ENCODE measurements at regions not wholly inside any gene's neighbourhood (a gene's known extent, or its start where the extent isn't known, plus 50 kb on each side); places are given as distances from the start of the nearest gene placed in this dataset.
A peak's percentile ranks its signal among the peaks of the same experiment; 100 is the strongest.

GRCh38 chr9:589723-590122 is 251.8 kb upstream of the DMRT1 start:
- no peak overlapping the region for H2BK15ac ChIP-seq (ENCODE audit: low read depth, low read length)

More at GRCh38 chr9:589723-590122, 251.8 kb upstream of the DMRT1 start:
- Histone ChIP-seq H3K4me2 (ENCODE audit: low read depth, low read length) (no peak overlapping the region), H3K18ac (ENCODE audit: low read depth, low read length) (no peak overlapping the region), H3K9me3 (ENCODE audit: control insufficient read depth, insufficient read depth, low read length) (no peaks in the 10 kb centered on the region), H3K4ac (ENCODE audit: low read depth, low read length) (no peak overlapping the region), H2AK9ac (replicated peaks; ENCODE audit: low read depth, low read length, poor library complexity) (no peak overlapping the region), H3K79me1 (ENCODE audit: low read depth in 1 of 2, low read length in 2 of 2) (no peaks in the 10 kb centered on the region), H4K91ac (ENCODE audit: insufficient read depth, low read depth, low read length) (no peak overlapping the region), H3K56ac (ENCODE audit: extremely low read depth, insufficient read depth, low read length) (no peak overlapping the region), H2AK5ac (ENCODE audit: low read depth, low read length) (no peak overlapping the region), H3K23ac (ENCODE audit: low read depth, low read length) (no peak overlapping the region), H3K4me3 (ENCODE audit: insufficient read depth, low read depth, low read length) (no peak overlapping the region), H2AFZ (replicated peaks; ENCODE audit: low read length, poor library complexity) (no peak overlapping the region), H3K9ac (ENCODE audit: low read depth, low read length) (no peak overlapping the region), H4K8ac (ENCODE audit: low read depth in 2 of 2, low read length in 2 of 2) (no peak overlapping the region), H2BK20ac (ENCODE audit: low read depth, low read length) (no peak overlapping the region), H3K14ac (replicated peaks; ENCODE audit: low read depth, low read length) (no peak overlapping the region), H4K20me1 (ENCODE audit: insufficient read depth, low read length) (no peaks in the 10 kb centered on the region), H4K5ac (ENCODE audit: low read depth, low read length) (no peak overlapping the region), H2BK5ac (ENCODE audit: low read depth, low read length, poor library complexity, severe bottlenecking) (no peak overlapping the region), H3K4me1 (ENCODE audit: control insufficient read depth, insufficient read depth, low read length) (no peaks in the 10 kb centered on the region), H3K27ac (ENCODE audit: insufficient read depth, low read length) (no peak overlapping the region), H3K36me3 (ENCODE audit: control insufficient read depth, insufficient read depth, low read length) (no peaks in the 10 kb centered on the region), H2BK120ac (ENCODE audit: low read depth, low read length) (no peak overlapping the region), H3K9me1 (ENCODE audit: insufficient read depth, low read length) (no peaks in the 10 kb centered on the region), H3K27me3 (ENCODE audit: control insufficient read depth, insufficient read depth, low read length) (peaks cover 4% of the 10 kb centered on the region)
- TF ChIP-seq USF2 (IDR thresholded peaks at IDR 0.05; ENCODE audit: low read depth, low read length) (no peak), CHD1 (IDR thresholded peaks at IDR 0.05; ENCODE audit: low read depth, low read length) (no peak), RCOR1 (IDR thresholded peaks at IDR 0.05; ENCODE audit: insufficient replicate concordance, low read length) (no peak), BHLHE40 (IDR thresholded peaks at IDR 0.05; ENCODE audit: low read depth, low read length) (no peak), POLR2A (IDR thresholded peaks at IDR 0.05; ENCODE audit: low read depth, low read length) (no peak), MAFK (IDR thresholded peaks at IDR 0.05; ENCODE audit: low read depth, low read length) (no peak), SMC3 (IDR thresholded peaks at IDR 0.05; ENCODE audit: low read depth, low read length) (no peak), RFX5 (IDR thresholded peaks at IDR 0.05; ENCODE audit: low read depth, low read length) (no peak), CEBPB (IDR thresholded peaks at IDR 0.05; ENCODE audit: low read depth, low read length) (no peak), RAD21 (IDR thresholded peaks at IDR 0.05; ENCODE audit: low read length) (no peak), ELK1 (IDR thresholded peaks at IDR 0.05; ENCODE audit: borderline replicate concordance, low read depth, low read length) (no peak), FOS (IDR thresholded peaks at IDR 0.05; ENCODE audit: low read depth, low read length) (no peak), MAZ (IDR thresholded peaks at IDR 0.05; ENCODE audit: borderline replicate concordance, low read depth, low read length) (no peak), MXI1 (IDR thresholded peaks at IDR 0.05; ENCODE audit: borderline replicate concordance, low read depth, low read length) (no peak), CTCF (conservative IDR thresholded peaks at IDR 0.05; ENCODE audit: low read depth, low read length) (no peak), NFE2L2 (IDR thresholded peaks at IDR 0.05; ENCODE audit: low read depth, low read length) (no peak)
- in situ Hi-C loops (cut with MboI; ENCODE audit: low sequenced_read_pairs) (loop anchor here (10.0 kb wide), 1 partner anchor 415 kb away; no protein-coding TSS in a partner anchor), intact Hi-C loops (cut with micrococcal nuclease) (no loop called here), dilution Hi-C loops (cut with HindIII; ENCODE audit: low sequenced_read_pairs, unreplicated experiment) (no loop called here)
- ChIA-PET CTCF (no interaction called here), POLR2A (ENCODE audit: unreplicated experiment) (no interaction called here)
- DNase-seq, result peak; percentile 31
- BruUV-seq (replicated peaks), result no TSS peak
- peak; percentile 67 for ATAC-seq (ENCODE audit: low read depth)
- WGBS, 2 experiments (ENCODE audit: extremely low coverage in 2 of 2, insufficient read length in 1 of 2), result 0% methylated on average over 1 of the region's 3 CpGs; no CpG with 5 or more reads in 1 of the 2 experiments

Measured in IMR-90 (cell line).